Natural killer cell (primary cell): ENCODE measurements at regions not wholly inside any gene's neighbourhood (a gene's known extent, or its start where the extent isn't known, plus 50 kb on each side); places are given as distances from the start of the nearest gene placed in this dataset.

Source experiments
- ATAC-seq, 3 donors: fragments of 150-1000 bp in 2 of 3; fragments of 200-7000 bp in 1 of 3; cut with Tn5 transposase; 1 replicate in 1 of 3; 2 replicates in 2 of 3; pipeline ENCODE4 v1.10.0; 2021; ENCODE audit warnings: mild to moderate bottlenecking in 2 of 3, moderate library complexity in 2 of 3
- DNase-seq, 2 donors: peaks; one replicate each; pipeline versions ENCODE4 v3.0.0 to v3.0.0-alpha.2; 2013 to 2021; ENCODE audit warnings: mixed read lengths in 1 of 2
- H3K27ac ChIP-seq: one replicate; pipeline ENCODE4 v1.5.1; 2013; ENCODE audit warnings: mild to moderate bottlenecking, low read length
- H3K27me3 ChIP-seq: one replicate; pipeline ENCODE4 v1.6.1; 2013; ENCODE audit warnings: low read length; ENCODE audit not compliant: control insufficient read depth, insufficient read depth
- H3K36me3 ChIP-seq: one replicate; pipeline ENCODE4 v1.6.1; 2013; ENCODE audit warnings: low read length; ENCODE audit not compliant: control insufficient read depth, insufficient read depth
- H3K4me1 ChIP-seq: one replicate; pipeline ENCODE4 v1.6.1; 2013; ENCODE audit warnings: low read length; ENCODE audit not compliant: control insufficient read depth, insufficient read depth
- H3K4me3 ChIP-seq: one replicate; pipeline ENCODE4 v1.5.1; 2013; ENCODE audit warnings: low read length
- H3K9me3 ChIP-seq: one replicate; pipeline ENCODE4 v1.6.1; 2013; ENCODE audit warnings: low read length; ENCODE audit not compliant: control insufficient read depth, insufficient read depth
- H3K27ac Mint-ChIP-seq, 2 donors: one replicate each; pipeline ENCODE4 v1.8.0; 2022; ENCODE audit warnings: mild to moderate bottlenecking in 2 of 2, mixed read lengths in 2 of 2, moderate library complexity in 1 of 2
- H3K27me3 Mint-ChIP-seq, 2 donors: one replicate each; pipeline ENCODE4 v1.8.0; 2022; ENCODE audit warnings: low read depth in 2 of 2, mixed read lengths in 2 of 2
- H3K36me3 Mint-ChIP-seq: one replicate; pipeline ENCODE4 v1.8.0; 2022; ENCODE audit warnings: mixed read lengths
- H3K4me1 Mint-ChIP-seq, 2 donors: one replicate each; pipeline ENCODE4 v1.8.0; 2022; ENCODE audit warnings: mixed read lengths in 2 of 2
- H3K4me3 Mint-ChIP-seq: one replicate; pipeline ENCODE4 v1.8.0; 2022; ENCODE audit warnings: mild to moderate bottlenecking, moderate library complexity, mixed read lengths
- H3K9me3 Mint-ChIP-seq, 2 donors: one replicate each; pipeline ENCODE4 v1.8.0; 2022; ENCODE audit warnings: mixed read lengths in 2 of 2
- WGBS: methylation state at CpG from one replicate; pipeline ENCODE4 v1.1.7; 2013; ENCODE audit warnings: missing lambda C conversion rate; ENCODE audit not compliant: insufficient coverage; 5-methylcytosine and 5-hydroxymethylcytosine counted together
- intact Hi-C: fragments of 100-400 bp; cut with micrococcal nuclease; formaldehyde crosslinking; loops from one replicate; pipeline ENCODE4 v1.14.2; 2022
- TF ChIP-seq, protein P1 (sequence below): fragments of 200-600 bp; IDR thresholded peaks from one replicate; pipeline ENCODE4 v1.8.0; 2022; ENCODE audit warnings: antibody characterized with exemption

DNA sequence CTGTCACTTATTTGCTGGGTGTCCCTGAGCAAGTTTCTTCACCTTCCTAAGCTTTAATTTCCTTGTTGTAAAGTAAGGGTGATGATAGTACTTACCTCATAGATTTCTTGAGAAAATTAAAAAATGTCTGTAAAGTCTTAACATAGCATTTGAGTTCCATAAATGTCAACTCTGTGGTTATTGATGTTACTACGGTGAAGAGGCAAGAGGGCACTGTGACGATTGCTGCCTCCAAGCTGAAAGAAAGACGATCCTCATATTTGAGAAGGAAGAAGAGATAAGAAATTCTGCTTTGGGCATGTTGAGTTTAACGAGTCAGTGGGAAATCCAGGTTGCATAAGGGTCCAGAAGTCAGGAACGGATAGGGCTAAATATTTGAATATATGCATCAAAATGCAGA, 240.8 kb upstream of the ZPLD1 start:
- no peak overlapping the region for H3K4me3 Mint-ChIP-seq
- Histone ChIP-seq H3K9me3 (no peaks in the 10 kb centered on the region), H3K4me3 (no peak overlapping the region), H3K27me3 (no peaks in the 10 kb centered on the region), H3K27ac (no peak overlapping the region), H3K36me3 (no peaks in the 10 kb centered on the region), H3K4me1 (no peaks in the 10 kb centered on the region)
- DNase-seq (no peak), ATAC-seq (no peak)
- no peaks in the 10 kb centered on the region for H3K36me3 Mint-ChIP-seq
- TF ChIP-seq, protein P1, sequence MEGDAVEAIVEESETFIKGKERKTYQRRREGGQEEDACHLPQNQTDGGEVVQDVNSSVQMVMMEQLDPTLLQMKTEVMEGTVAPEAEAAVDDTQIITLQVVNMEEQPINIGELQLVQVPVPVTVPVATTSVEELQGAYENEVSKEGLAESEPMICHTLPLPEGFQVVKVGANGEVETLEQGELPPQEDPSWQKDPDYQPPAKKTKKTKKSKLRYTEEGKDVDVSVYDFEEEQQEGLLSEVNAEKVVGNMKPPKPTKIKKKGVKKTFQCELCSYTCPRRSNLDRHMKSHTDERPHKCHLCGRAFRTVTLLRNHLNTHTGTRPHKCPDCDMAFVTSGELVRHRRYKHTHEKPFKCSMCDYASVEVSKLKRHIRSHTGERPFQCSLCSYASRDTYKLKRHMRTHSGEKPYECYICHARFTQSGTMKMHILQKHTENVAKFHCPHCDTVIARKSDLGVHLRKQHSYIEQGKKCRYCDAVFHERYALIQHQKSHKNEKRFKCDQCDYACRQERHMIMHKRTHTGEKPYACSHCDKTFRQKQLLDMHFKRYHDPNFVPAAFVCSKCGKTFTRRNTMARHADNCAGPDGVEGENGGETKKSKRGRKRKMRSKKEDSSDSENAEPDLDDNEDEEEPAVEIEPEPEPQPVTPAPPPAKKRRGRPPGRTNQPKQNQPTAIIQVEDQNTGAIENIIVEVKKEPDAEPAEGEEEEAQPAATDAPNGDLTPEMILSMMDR, result no peak
- 90% methylated on average over 5 of the region's 5 CpGs for WGBS
- no peaks in the 10 kb centered on the region for H3K4me1 Mint-ChIP-seq
- intact Hi-C loops, result no loop called here
- no peaks in the 10 kb centered on the region for H3K27me3 Mint-ChIP-seq
- no peak overlapping the region for H3K27ac Mint-ChIP-seq
- no peaks in the 10 kb centered on the region for H3K9me3 Mint-ChIP-seq

GRCh38 chr3:102194760-102195159, 240.1 kb upstream of the ZPLD1 start:
- no peaks in the 10 kb centered on the region for H3K27me3 Mint-ChIP-seq
- Histone ChIP-seq H3K27me3 (no peaks in the 10 kb centered on the region), H3K27ac (no peak overlapping the region), H3K36me3 (no peaks in the 10 kb centered on the region), H3K9me3 (no peaks in the 10 kb centered on the region), H3K4me1 (no peaks in the 10 kb centered on the region), H3K4me3 (no peak overlapping the region)
- 71% methylated on average over 1 of the region's 1 CpG for WGBS
- ATAC-seq (no peak), DNase-seq (no peak)
- TF ChIP-seq, protein P1, result no peak
- H3K4me3 Mint-ChIP-seq, result no peak overlapping the region
- no peak overlapping the region for H3K27ac Mint-ChIP-seq
- H3K4me1 Mint-ChIP-seq, result no peaks in the 10 kb centered on the region
- H3K9me3 Mint-ChIP-seq, result no peaks in the 10 kb centered on the region
- intact Hi-C loops, result no loop called here
- H3K36me3 Mint-ChIP-seq, result no peaks in the 10 kb centered on the region

- intact Hi-C loops, result no loop called here
- ATAC-seq (no peak), DNase-seq (no peak)
- Histone ChIP-seq H3K36me3 (no peaks in the 10 kb centered on the region), H3K27ac (no peak overlapping the region), H3K27me3 (no peaks in the 10 kb centered on the region), H3K9me3 (no peaks in the 10 kb centered on the region), H3K4me3 (no peak overlapping the region), H3K4me1 (no peaks in the 10 kb centered on the region)
- TF ChIP-seq, protein P1, result no peak
- Mint-ChIP-seq H3K27ac (no peak overlapping the region), H3K4me3 (no peak overlapping the region), H3K4me1 (no peaks in the 10 kb centered on the region), H3K9me3 (no peaks in the 10 kb centered on the region), H3K27me3 (no peaks in the 10 kb centered on the region), H3K36me3 (no peaks in the 10 kb centered on the region)
- WGBS, result 46% methylated on average over 3 of the region's 5 CpGs
These were observed 239.4 kb upstream of the ZPLD1 start for GRCh38 chr3:102195198-102195948.

GRCh38 chr3:102200126-102200525, 234.7 kb upstream of the ZPLD1 start:
- intact Hi-C loops, result no loop called here
- peaks cover 0 to 2% of the 10 kb centered on the region in 2 donors for H3K27me3 Mint-ChIP-seq
- no peaks in the 10 kb centered on the region for H3K36me3 Mint-ChIP-seq
- Histone ChIP-seq H3K36me3 (no peaks in the 10 kb centered on the region), H3K27ac (no peak overlapping the region), H3K27me3 (no peaks in the 10 kb centered on the region), H3K4me1 (no peaks in the 10 kb centered on the region), H3K9me3 (no peaks in the 10 kb centered on the region), H3K4me3 (no peak overlapping the region)
- DNase-seq (no peak), ATAC-seq (no peak)
- no peaks in the 10 kb centered on the region for H3K4me1 Mint-ChIP-seq
- H3K4me3 Mint-ChIP-seq, result no peak overlapping the region
- H3K27ac Mint-ChIP-seq, result no peak overlapping the region
- TF ChIP-seq, protein P1, result no peak
- no peaks in the 10 kb centered on the region for H3K9me3 Mint-ChIP-seq
